ENCODE measurements at regions not wholly inside any gene's neighbourhood (a gene's known extent, or its start where the extent isn't known, plus 50 kb on each side); places are given as distances from the start of the nearest gene placed in this dataset.

- Histone ChIP-seq H3K27ac (ENCODE audit: low read depth, low read length) (no peak overlapping the region), H3K36me3 (ENCODE audit: control insufficient read depth, insufficient read depth, low read length) (no peaks in the 10 kb centered on the region), H3K4me3 (ENCODE audit: low read length) (no peak overlapping the region), H3K9ac (ENCODE audit: extremely low read depth, low read length, poor library complexity, severe bottlenecking) (no peak overlapping the region), H3K9me3 (ENCODE audit: control insufficient read depth, low read length) (no peaks in the 10 kb centered on the region), H3K27me3 (ENCODE audit: control insufficient read depth, insufficient read depth, low read length, poor library complexity, severe bottlenecking) (peaks cover 9% of the 10 kb centered on the region), H3K4me1 (ENCODE audit: control insufficient read depth, insufficient read depth, low read length) (no peaks in the 10 kb centered on the region)
- peak; percentile 17 for DNase-seq
- Mint-ChIP-seq H3K27me3 (ENCODE audit: insufficient read depth) (peaks cover 2% of the 10 kb centered on the region), H3K4me1 (no peaks in the 10 kb centered on the region), H3K4me3 (no peak overlapping the region), H3K36me3 (ENCODE audit: low read depth) (no peaks in the 10 kb centered on the region), H3K27ac (no peak overlapping the region), H3K9me3 (no peaks in the 10 kb centered on the region)
- WGBS, 2 experiments (ENCODE audit: insufficient coverage in 1 of 2, insufficient read length in 1 of 2), result 83% methylated on average over 2 of the region's 2 CpGs; no CpG with 5 or more reads in 1 of the 2 experiments
- TF ChIP-seq, protein P1, sequence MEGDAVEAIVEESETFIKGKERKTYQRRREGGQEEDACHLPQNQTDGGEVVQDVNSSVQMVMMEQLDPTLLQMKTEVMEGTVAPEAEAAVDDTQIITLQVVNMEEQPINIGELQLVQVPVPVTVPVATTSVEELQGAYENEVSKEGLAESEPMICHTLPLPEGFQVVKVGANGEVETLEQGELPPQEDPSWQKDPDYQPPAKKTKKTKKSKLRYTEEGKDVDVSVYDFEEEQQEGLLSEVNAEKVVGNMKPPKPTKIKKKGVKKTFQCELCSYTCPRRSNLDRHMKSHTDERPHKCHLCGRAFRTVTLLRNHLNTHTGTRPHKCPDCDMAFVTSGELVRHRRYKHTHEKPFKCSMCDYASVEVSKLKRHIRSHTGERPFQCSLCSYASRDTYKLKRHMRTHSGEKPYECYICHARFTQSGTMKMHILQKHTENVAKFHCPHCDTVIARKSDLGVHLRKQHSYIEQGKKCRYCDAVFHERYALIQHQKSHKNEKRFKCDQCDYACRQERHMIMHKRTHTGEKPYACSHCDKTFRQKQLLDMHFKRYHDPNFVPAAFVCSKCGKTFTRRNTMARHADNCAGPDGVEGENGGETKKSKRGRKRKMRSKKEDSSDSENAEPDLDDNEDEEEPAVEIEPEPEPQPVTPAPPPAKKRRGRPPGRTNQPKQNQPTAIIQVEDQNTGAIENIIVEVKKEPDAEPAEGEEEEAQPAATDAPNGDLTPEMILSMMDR (conservative IDR thresholded peaks at IDR 0.05), result no peak
Observed at GRCh38 chr19:30781047-30781446, 408.9 kb downstream of the ZNF536 start.

- TF ChIP-seq, protein P1 (conservative IDR thresholded peaks at IDR 0.05), result no peak
- H3K9me3 Mint-ChIP-seq, result no peaks in the 10 kb centered on the region
- no peaks in the 10 kb centered on the region for H3K36me3 Mint-ChIP-seq (ENCODE audit: low read depth)
- DNase-seq, result peak; percentile 13
- peaks cover 2% of the 10 kb centered on the region for H3K27me3 Mint-ChIP-seq (ENCODE audit: insufficient read depth)
- no peak overlapping the region for H3K27ac ChIP-seq (ENCODE audit: low read depth, low read length)
- no peak overlapping the region for H3K9ac ChIP-seq (ENCODE audit: extremely low read depth, low read length, poor library complexity, severe bottlenecking)
- no peaks in the 10 kb centered on the region for H3K9me3 ChIP-seq (ENCODE audit: control insufficient read depth, low read length)
- no peaks in the 10 kb centered on the region for H3K36me3 ChIP-seq (ENCODE audit: control insufficient read depth, insufficient read depth, low read length)
- peaks cover 9% of the 10 kb centered on the region for H3K27me3 ChIP-seq (ENCODE audit: control insufficient read depth, insufficient read depth, low read length, poor library complexity, severe bottlenecking)
- H3K4me1 ChIP-seq (ENCODE audit: control insufficient read depth, insufficient read depth, low read length), result no peaks in the 10 kb centered on the region
- H3K4me3 ChIP-seq (ENCODE audit: low read length), result no peak overlapping the region
- no peaks in the 10 kb centered on the region for H3K4me1 Mint-ChIP-seq
- H3K27ac Mint-ChIP-seq, result no peak overlapping the region
- WGBS, 2 experiments (ENCODE audit: insufficient coverage in 1 of 2, insufficient read length in 1 of 2), result 87 to 100% methylated on average over 2 of the region's 2 CpGs
- no peak overlapping the region for H3K4me3 Mint-ChIP-seq
Observed at GRCh38 chr19:30780456-30780855, 408.3 kb downstream of the ZNF536 start.

- Mint-ChIP-seq H3K9me3 (no peaks in the 10 kb centered on the region), H3K4me3 (no peak overlapping the region), H3K27ac (no peak overlapping the region), H3K27me3 (ENCODE audit: insufficient read depth) (peaks cover 2% of the 10 kb centered on the region), H3K36me3 (ENCODE audit: low read depth) (no peaks in the 10 kb centered on the region), H3K4me1 (no peaks in the 10 kb centered on the region)
- 86 to 91% methylated on average over 6 of the region's 6 CpGs for WGBS, 2 experiments (ENCODE audit: insufficient coverage in 1 of 2, insufficient read length in 1 of 2)
- Histone ChIP-seq H3K4me1 (ENCODE audit: control insufficient read depth, insufficient read depth, low read length) (no peaks in the 10 kb centered on the region), H3K36me3 (ENCODE audit: control insufficient read depth, insufficient read depth, low read length) (no peaks in the 10 kb centered on the region), H3K9ac (ENCODE audit: extremely low read depth, low read length, poor library complexity, severe bottlenecking) (no peak overlapping the region), H3K9me3 (ENCODE audit: control insufficient read depth, low read length) (no peaks in the 10 kb centered on the region), H3K4me3 (ENCODE audit: low read length) (no peak overlapping the region), H3K27ac (ENCODE audit: low read depth, low read length) (no peak overlapping the region), H3K27me3 (ENCODE audit: control insufficient read depth, insufficient read depth, low read length, poor library complexity, severe bottlenecking) (peaks cover 9% of the 10 kb centered on the region)
- TF ChIP-seq, protein P1 (conservative IDR thresholded peaks at IDR 0.05), result no peak
- no peak for DNase-seq
Observed at GRCh38 chr19:30780032-30780431, 407.8 kb downstream of the ZNF536 start.

Measured in endodermal cell (in vitro differentiated cells).